ENCODE measurements at regions not wholly inside any gene's neighbourhood (a gene's known extent, or its start where the extent isn't known, plus 50 kb on each side); places are given as distances from the start of the nearest gene placed in this dataset.

DNA sequence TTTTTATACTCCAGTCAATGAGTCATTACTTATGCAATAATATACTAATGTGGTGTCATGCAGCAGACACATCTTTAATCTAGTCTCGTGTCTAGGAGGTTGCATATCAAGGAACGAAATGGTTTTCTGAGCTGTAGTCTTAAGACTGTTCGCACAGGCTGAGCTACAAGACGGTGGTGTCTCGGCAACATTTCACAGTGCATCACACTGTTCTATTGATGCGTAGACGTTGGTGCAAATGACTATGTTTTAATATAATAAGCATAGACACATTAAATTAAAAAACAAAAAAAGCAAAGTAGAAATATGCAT, 864.2 kb downstream of the GALR1 start:
- TF ChIP-seq EZH2phosphoT487 (IDR thresholded peaks at IDR 0.05; ENCODE audit: insufficient read depth, low read depth) (no peak), EZH2 (IDR thresholded peaks at IDR 0.05; ENCODE audit: insufficient read depth, poor library complexity, severe bottlenecking) (no peak)
